ENCODE measurements at regions not wholly inside any gene's neighbourhood (a gene's known extent, or its start where the extent isn't known, plus 50 kb on each side); places are given as distances from the start of the nearest gene placed in this dataset.

DNA sequence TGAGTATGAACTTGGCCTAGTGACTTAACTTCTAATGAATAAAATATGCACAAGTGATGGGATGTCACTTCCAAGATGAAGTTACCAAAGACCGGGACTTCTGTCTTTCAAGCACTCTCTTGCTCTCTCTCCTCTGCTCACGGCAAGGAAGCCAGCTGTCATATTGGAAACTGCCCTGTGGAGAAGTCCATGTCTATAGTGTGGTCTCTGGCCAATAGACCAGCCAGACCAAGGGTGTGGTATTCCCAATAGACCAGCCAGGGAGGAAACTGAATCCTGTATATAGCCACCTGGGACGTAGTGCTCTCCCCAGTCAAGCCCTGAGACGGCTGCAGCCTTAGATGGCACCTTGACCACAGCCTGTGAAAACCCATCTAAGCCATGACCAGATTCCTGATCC is 93.2 kb upstream of the ALX4 start (continued):
- TF ChIP-seq, protein P1, sequence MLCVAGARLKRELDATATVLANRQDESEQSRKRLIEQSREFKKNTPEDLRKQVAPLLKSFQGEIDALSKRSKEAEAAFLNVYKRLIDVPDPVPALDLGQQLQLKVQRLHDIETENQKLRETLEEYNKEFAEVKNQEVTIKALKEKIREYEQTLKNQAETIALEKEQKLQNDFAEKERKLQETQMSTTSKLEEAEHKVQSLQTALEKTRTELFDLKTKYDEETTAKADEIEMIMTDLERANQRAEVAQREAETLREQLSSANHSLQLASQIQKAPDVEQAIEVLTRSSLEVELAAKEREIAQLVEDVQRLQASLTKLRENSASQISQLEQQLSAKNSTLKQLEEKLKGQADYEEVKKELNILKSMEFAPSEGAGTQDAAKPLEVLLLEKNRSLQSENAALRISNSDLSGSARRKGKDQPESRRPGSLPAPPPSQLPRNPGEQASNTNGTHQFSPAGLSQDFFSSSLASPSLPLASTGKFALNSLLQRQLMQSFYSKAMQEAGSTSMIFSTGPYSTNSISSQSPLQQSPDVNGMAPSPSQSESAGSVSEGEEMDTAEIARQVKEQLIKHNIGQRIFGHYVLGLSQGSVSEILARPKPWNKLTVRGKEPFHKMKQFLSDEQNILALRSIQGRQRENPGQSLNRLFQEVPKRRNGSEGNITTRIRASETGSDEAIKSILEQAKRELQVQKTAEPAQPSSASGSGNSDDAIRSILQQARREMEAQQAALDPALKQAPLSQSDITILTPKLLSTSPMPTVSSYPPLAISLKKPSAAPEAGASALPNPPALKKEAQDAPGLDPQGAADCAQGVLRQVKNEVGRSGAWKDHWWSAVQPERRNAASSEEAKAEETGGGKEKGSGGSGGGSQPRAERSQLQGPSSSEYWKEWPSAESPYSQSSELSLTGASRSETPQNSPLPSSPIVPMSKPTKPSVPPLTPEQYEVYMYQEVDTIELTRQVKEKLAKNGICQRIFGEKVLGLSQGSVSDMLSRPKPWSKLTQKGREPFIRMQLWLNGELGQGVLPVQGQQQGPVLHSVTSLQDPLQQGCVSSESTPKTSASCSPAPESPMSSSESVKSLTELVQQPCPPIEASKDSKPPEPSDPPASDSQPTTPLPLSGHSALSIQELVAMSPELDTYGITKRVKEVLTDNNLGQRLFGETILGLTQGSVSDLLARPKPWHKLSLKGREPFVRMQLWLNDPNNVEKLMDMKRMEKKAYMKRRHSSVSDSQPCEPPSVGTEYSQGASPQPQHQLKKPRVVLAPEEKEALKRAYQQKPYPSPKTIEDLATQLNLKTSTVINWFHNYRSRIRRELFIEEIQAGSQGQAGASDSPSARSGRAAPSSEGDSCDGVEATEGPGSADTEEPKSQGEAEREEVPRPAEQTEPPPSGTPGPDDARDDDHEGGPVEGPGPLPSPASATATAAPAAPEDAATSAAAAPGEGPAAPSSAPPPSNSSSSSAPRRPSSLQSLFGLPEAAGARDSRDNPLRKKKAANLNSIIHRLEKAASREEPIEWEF (IDR thresholded peaks at IDR 0.05; ENCODE audit: insufficient replicate concordance, low read depth, low read length): no peak
- TF ChIP-seq NFYA (IDR thresholded peaks at IDR 0.05; ENCODE audit: borderline replicate concordance, low read depth, low read length): no peak
- TF ChIP-seq BRCA1 (IDR thresholded peaks at IDR 0.05; ENCODE audit: low read depth, low read length): no peak
- TF ChIP-seq, protein P2, sequence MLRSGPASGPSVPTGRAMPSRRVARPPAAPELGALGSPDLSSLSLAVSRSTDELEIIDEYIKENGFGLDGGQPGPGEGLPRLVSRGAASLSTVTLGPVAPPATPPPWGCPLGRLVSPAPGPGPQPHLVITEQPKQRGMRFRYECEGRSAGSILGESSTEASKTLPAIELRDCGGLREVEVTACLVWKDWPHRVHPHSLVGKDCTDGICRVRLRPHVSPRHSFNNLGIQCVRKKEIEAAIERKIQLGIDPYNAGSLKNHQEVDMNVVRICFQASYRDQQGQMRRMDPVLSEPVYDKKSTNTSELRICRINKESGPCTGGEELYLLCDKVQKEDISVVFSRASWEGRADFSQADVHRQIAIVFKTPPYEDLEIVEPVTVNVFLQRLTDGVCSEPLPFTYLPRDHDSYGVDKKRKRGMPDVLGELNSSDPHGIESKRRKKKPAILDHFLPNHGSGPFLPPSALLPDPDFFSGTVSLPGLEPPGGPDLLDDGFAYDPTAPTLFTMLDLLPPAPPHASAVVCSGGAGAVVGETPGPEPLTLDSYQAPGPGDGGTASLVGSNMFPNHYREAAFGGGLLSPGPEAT (IDR thresholded peaks at IDR 0.05; ENCODE audit: low read depth): no peak

DNA sequence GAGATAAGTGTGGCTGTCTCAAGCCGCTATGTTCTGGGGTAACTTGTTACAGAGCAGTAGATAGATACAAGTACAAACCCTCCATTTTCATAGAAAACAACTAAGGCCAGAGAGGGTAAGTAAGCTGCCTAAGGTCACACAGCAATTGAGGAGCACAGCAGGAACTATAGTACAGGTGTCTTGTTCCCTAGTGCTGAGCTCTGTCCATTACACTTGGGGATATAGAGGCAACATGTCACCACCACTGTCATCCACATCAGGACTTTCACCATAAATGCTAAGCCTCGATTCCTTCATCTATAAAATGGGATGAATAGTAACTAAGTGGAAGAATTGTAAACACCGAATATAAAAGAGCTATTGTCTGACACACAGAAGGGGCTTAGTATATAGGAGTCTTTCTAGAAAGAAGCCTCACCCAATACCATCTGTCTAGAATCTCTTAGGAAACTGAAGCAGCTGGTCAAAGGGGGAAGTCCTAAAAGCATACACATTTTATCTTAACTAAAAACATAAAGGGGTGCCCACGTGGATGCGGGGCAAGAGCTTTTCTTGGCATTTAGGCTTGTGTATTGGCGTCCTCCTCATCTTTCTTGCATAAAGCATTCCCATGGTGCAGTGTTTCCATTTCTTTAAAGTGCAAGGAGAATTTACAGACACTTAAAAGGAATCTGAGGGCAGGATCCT is 93.8 kb upstream of the ALX4 start:
- H3K27me3 ChIP-seq (replicated peaks in 1 of 2; ENCODE audit: control insufficient read depth in 2 of 2, insufficient read depth in 2 of 2, low read length in 1 of 2): no peaks in the 10 kb centered on the region
- ChIA-PET CTCF (interaction anchor here (1.2 kb wide), 1 partner anchor 109 kb away, joined by 3 read pairs; no protein-coding TSS in a partner anchor), SMC1A (ENCODE audit: uncharacterized antibody, unreplicated experiment) (no interaction called here), RAD21 (ENCODE audit: unreplicated experiment) (no interaction called here), POLR2A (no interaction called here)
- H3K79me2 ChIP-seq (ENCODE audit: control insufficient read depth, insufficient read depth, low read length): no peaks in the 10 kb centered on the region
- WGBS (ENCODE audit: insufficient coverage, insufficient replicate concordance, low lambda C conversion rate, missing lambda C conversion rate): 39% methylated on average over 6 of the region's 6 CpGs
- ATAC-seq (no peak), FAIRE-seq (no peak), DNase-seq (ENCODE audit: low read depth, low spot score) (no peak)
- H3K9ac ChIP-seq (ENCODE audit: control insufficient read depth, insufficient read depth, low read length): no peak overlapping the region
- H3K36me3 ChIP-seq (ENCODE audit: control insufficient read depth in 2 of 2, insufficient read depth in 2 of 2, low read length in 1 of 2): no peaks in the 10 kb centered on the region
- no peaks in the 10 kb centered on the region for H4K20me1 ChIP-seq (ENCODE audit: control insufficient read depth, insufficient read depth)
- H3K9me3 ChIP-seq (replicated peaks; ENCODE audit: control insufficient read depth, insufficient read depth, low read length): no peaks in the 10 kb centered on the region
- BruUV-seq (replicated peaks): no TSS peak
- no peak overlapping the region for H3K4me3 ChIP-seq
- in situ Hi-C loops (cut with MboI): no loop called here
- no peak overlapping the region for H2AFZ ChIP-seq (ENCODE audit: control insufficient read depth, low read depth, low read length)
- intact Hi-C loops (cut with micrococcal nuclease; ENCODE audit: unreplicated experiment): no loop called here
- H3K4me2 ChIP-seq (ENCODE audit: control insufficient read depth, insufficient read depth): no peak overlapping the region
- no peaks in the 10 kb centered on the region for H3K4me1 ChIP-seq (ENCODE audit: control insufficient read depth, insufficient read depth, low read length)
- no peak overlapping the region for H3K27ac ChIP-seq (ENCODE audit: control insufficient read depth, insufficient read depth)
- TF ChIP-seq ZNF207 (IDR thresholded peaks at IDR 0.05; ENCODE audit: borderline replicate concordance) (no peak), KLF5 (IDR thresholded peaks at IDR 0.05; ENCODE audit: partially characterized antibody) (no peak), SUPT20H (IDR thresholded peaks at IDR 0.05; ENCODE audit: borderline replicate concordance, control insufficient read depth, low read depth, low read length) (no peak), TAF1 (IDR thresholded peaks at IDR 0.05; ENCODE audit: borderline replicate concordance, low read depth, low read length) (no peak), SP1 (IDR thresholded peaks at IDR 0.05; ENCODE audit: low read depth, low read length) (no peak), TCF3 (IDR thresholded peaks at IDR 0.05; ENCODE audit: borderline replicate concordance, insufficient read depth, low read depth, low read length) (no peak), NR2C2 (IDR thresholded peaks at IDR 0.05; ENCODE audit: borderline replicate concordance, control insufficient read depth, insufficient read length, low read depth) (no peak)
- TF ChIP-seq, protein P3, sequence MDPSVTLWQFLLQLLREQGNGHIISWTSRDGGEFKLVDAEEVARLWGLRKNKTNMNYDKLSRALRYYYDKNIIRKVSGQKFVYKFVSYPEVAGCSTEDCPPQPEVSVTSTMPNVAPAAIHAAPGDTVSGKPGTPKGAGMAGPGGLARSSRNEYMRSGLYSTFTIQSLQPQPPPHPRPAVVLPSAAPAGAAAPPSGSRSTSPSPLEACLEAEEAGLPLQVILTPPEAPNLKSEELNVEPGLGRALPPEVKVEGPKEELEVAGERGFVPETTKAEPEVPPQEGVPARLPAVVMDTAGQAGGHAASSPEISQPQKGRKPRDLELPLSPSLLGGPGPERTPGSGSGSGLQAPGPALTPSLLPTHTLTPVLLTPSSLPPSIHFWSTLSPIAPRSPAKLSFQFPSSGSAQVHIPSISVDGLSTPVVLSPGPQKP (IDR thresholded peaks at IDR 0.05; ENCODE audit: low read depth, low read length): no peak
- TF ChIP-seq, protein P4, sequence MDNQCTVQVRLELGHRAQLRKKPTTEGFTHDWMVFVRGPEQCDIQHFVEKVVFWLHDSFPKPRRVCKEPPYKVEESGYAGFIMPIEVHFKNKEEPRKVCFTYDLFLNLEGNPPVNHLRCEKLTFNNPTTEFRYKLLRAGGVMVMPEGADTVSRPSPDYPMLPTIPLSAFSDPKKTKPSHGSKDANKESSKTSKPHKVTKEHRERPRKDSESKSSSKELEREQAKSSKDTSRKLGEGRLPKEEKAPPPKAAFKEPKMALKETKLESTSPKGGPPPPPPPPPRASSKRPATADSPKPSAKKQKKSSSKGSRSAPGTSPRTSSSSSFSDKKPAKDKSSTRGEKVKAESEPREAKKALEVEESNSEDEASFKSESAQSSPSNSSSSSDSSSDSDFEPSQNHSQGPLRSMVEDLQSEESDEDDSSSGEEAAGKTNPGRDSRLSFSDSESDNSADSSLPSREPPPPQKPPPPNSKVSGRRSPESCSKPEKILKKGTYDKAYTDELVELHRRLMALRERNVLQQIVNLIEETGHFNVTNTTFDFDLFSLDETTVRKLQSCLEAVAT (IDR thresholded peaks at IDR 0.05): no peak

Data from GM12878 (cell line).